HPDE6-E6E7 (cell line): ENCODE measurements at regions not wholly inside any gene's neighbourhood (a gene's known extent, or its start where the extent isn't known, plus 50 kb on each side); places are given as distances from the start of the nearest gene placed in this dataset.

Source experiments
- DNase-seq: peaks from one replicate; pipeline ENCODE4 v3.0.0; 2011; ENCODE audit warnings: missing footprints; ENCODE audit errors: extremely low spot score

GRCh38 chr21:24225431-24225830 lies 1381.8 kb downstream of the MRPL39 start:
- DNase-seq: peak; percentile 2

- DNase-seq: no peak
Observed at GRCh38 chr21:24224422-24224821, 1382.9 kb downstream of the MRPL39 start.

GRCh38 chr21:24223624-24224023 lies 1383.7 kb downstream of the MRPL39 start:
- DNase-seq: peak; percentile 3

- DNase-seq: no peak
Observed at GRCh38 chr21:24222676-24223075, 1384.6 kb downstream of the MRPL39 start.

DNA sequence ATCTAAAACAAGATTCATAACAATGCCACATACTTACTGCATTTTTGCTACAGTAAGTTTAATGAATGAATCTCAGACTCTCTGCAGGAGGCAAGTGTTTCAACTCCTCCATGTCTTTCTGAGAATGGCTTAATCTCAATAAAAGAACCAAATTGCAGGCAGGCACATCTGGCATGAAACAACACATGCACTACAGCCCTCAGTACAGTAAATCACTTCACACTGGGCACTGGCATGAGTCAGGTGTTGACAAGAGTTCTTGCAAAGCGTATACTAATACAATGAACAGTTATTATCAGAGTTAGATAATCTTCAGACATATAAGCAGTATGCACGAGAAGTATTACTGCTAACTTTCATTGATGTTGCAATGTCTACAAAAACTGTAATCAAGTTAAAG lies 1386.8 kb downstream of the MRPL39 start:
- no peak for DNase-seq

- no peak for DNase-seq
Observed at GRCh38 chr21:24217151-24217550, 1390.1 kb downstream of the MRPL39 start.

GRCh38 chr21:24210130-24210529 lies 1397.2 kb downstream of the MRPL39 start:
- DNase-seq: no peak

DNA sequence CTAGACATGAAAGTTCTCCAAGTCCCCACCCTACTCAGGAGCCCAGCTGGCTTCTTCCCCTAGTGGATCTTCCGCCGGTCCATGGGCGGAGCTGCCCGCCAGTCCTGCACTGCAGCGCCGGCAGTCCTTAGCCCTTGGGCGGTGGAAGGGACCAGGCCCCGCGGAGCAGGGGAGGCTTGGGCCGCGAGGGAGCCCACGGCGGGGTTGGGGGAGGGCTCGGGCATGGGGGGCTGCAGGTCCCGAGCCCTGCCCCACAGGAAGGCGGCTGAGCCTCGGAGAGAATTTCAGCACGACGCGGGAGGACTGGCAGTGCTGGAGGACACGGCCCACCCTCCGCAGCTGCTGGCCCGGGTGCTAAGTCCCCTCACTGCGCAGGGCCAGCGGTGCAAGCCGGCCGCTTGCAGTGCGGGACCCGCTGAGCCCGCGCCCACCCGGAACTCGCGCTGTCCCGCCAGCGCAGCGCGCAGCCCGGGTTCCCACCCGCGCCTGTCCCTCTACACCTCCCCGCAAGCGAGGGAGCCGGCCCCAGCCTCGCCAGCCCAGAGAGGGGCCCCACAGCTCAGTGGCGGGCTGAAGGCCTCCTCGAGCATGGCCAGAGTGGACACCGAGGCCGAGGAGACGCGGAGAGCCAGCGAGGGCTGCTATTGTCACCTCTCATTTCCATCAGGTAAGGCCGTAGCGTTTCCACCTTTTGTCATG lies 1398.6 kb downstream of the MRPL39 start:
- no peak for DNase-seq

DNA sequence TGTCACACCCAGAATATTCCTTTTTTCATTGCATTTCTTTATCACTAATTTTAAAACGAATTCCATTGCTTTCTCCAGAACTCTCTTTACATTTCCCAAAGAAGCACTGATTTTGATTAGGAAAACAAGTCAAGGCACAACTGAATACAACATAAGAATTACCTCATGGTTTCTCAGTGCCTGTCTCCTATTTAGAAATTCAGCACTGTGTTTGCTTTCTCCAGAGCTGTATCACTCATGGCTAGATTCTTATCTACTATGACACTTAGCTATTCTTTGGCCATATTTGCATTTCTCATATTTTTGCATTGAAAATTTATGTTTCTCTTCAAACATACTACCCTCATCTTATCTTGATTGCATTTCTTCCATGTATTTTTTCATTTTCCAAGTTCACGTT lies 1402.0 kb downstream of the MRPL39 start:
- DNase-seq: no peak

- DNase-seq: no peak
Observed at GRCh38 chr21:24204641-24205040, 1402.6 kb downstream of the MRPL39 start.

DNA sequence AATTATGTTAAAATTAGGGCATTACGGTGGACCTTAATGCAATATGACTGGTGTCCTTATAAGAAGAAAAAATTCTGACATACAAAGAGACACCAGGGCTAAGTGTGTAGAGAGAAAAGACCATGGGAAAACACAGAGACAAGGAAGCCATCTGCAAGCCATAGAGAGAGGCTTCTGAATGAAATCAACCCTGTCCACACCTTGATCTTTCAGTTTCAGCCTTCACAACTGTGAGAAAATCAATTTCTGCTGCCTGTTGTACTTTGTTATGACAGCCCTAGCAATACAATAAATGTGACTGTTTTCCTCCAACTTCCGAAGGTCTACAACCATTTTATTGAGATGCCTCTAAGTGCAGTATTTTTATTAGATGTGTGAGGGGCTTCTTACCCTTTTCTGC lies 1407.2 kb downstream of the MRPL39 start:
- DNase-seq: no peak

- no peak for DNase-seq
Observed at GRCh38 chr21:24197923-24198322, 1409.4 kb downstream of the MRPL39 start.

GRCh38 chr21:24197132-24197643 lies 1410.1 kb downstream of the MRPL39 start:
- DNase-seq: no peak

DNA sequence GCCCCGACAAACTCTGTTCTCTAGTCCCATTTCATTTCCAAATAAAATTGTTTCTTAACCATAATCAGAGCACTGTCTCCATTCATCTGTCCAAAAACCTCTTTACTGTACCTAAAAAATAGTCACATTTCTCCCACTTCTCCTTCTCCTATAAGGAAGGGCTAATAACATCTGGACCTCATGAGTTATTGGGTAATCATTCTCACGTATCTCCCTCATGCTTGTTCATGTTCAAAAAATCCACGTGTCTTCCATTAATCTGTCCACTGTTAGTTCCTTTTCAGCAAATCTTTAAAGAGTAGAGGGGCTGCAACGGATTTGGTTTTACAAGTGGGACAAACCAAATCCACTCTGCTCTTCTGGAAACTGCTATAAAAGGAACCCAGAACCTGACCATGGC lies 1418.8 kb downstream of the MRPL39 start:
- no peak for DNase-seq

GRCh38 chr21:24183077-24183476 lies 1424.2 kb downstream of the MRPL39 start:
- DNase-seq: no peak

- no peak for DNase-seq
Observed at GRCh38 chr21:24179110-24179509, 1428.2 kb downstream of the MRPL39 start.

DNA sequence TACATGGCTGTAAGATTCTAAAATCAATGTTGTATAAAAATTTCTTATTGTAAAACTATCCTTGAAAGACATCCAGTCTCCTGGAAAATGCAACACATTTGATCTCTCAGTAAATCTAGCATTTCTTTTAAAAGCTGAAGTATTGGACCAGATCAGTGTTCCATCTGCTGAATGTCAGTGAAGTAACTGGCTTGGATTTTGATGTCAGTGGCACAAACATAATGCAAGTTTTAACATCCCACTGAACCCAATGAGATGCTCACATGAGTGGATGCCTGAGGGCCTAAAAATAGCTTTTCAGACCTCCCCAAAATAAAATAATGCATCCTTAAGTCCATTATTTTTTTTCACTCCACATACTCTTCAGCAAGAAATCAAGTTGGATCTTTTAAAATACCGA lies 1432.2 kb downstream of the MRPL39 start:
- no peak for DNase-seq

- DNase-seq: no peak
Observed at GRCh38 chr21:24171736-24172135, 1435.5 kb downstream of the MRPL39 start.

- DNase-seq: no peak
Observed at GRCh38 chr21:24163539-24163938, 1443.7 kb downstream of the MRPL39 start.

- no peak for DNase-seq
Observed at GRCh38 chr21:24160528-24160927, 1446.8 kb downstream of the MRPL39 start.

GRCh38 chr21:24153137-24153536 lies 1454.1 kb downstream of the MRPL39 start:
- no peak for DNase-seq

DNA sequence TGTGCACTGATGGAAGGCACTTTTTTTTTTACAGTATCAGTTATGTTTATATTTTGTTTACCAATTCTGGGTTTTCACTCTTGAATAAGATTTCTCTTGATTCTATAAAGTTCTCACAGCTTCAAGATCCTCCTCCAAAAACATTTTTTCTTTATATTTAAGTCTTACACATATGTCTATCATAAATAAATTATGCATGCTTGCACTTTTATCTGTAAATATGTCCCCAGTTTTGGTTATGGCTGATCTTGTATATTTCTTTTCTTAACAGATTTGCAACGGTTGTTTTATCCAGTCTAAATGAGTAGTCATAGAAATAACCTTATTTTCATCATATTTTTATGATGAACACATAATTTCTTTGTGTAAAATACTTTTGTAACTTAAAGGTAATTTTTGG lies 1456.5 kb downstream of the MRPL39 start:
- no peak for DNase-seq

DNA sequence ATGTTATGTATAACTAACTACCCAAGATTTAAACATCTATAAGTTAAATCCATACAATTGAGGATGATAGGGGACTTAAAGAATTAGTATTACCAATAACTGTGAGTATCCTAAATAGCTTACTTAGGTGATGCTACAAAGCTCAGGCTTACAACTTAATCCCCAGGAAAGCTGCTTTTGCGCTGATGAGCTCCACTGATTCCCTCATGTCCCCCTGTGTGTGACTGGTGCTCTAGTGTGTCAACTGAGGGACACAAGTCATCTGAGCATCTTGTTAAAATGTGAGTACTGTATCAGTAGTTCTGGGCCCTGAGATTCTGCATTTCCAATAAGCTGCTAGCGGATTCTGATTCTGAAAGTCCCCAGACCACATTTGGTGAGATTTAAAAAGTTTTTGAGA lies 1458.8 kb downstream of the MRPL39 start:
- DNase-seq: no peak

DNA sequence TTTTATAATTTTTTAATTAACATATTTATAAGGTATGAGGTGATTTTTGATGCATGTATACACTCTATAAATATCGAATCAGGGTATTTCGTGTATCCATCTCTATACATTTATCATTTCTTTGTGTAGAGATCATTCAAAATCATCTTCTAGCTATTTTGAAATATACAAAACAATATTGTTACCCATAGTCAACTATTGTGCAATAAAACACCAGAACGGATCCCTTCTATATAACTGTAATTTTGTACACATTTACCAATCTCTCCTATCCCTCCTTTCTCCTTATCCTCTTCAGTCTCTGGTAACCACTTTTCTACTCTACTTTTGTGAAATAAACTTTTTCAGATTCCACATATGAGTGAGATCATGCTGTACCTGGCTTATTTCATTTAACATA lies 1459.6 kb downstream of the MRPL39 start:
- DNase-seq: no peak
